ENCODE measurements at regions not wholly inside any gene's neighbourhood (a gene's known extent, or its start where the extent isn't known, plus 50 kb on each side); places are given as distances from the start of the nearest gene placed in this dataset.

GRCh38 chr1:68328490-68328889, 96.2 kb upstream of the WLS start (continued):
- TF ChIP-seq ZBTB40 (IDR thresholded peaks at IDR 0.05) (no peak), ZBTB40 (CRISPR knock-in tag; IDR thresholded peaks at IDR 0.05) (no peak), ZNF138 (CRISPR knock-in tag; IDR thresholded peaks at IDR 0.05; ENCODE audit: low read depth) (no peak), ZSCAN31 (CRISPR knock-in tag; IDR thresholded peaks at IDR 0.05; ENCODE audit: low read depth) (no peak), ZNF598 (CRISPR knock-in tag; IDR thresholded peaks at IDR 0.05; ENCODE audit: borderline replicate concordance) (no peak), KLF13 (CRISPR knock-in tag; IDR thresholded peaks at IDR 0.05) (no peak)
